MCF 10A (cell line): ENCODE measurements at regions not wholly inside any gene's neighbourhood (a gene's known extent, or its start where the extent isn't known, plus 50 kb on each side); places are given as distances from the start of the nearest gene placed in this dataset.

Experiments used
- BruUV-seq: library from RNA; stranded (reverse); fragments of 400-500 nt; replicated peaks from 2 replicates; lab custom pipeline; 2021; lab: Mats Ljungman, UMichigan
- CTCF ChIA-PET: fragments of 300-600 bp; sonication (Branson Sonifier 250); formaldehyde crosslinking; extraction: SDS; loops from one replicate; lab custom pipeline; 2021; ENCODE audit warnings: antibody characterized with exemption, inconsistent platforms; lab: Yijun Ruan, JAX
- POLR2A ChIA-PET: fragments of 300-600, 350-650 bp; sonication (Branson Sonifier 250); formaldehyde crosslinking; extraction: SDS; loops from one replicate; lab custom pipeline; 2020; ENCODE audit warnings: antibody characterized with exemption, inconsistent platforms; lab: Yijun Ruan, JAX
- DNase-seq: peaks from one replicate; pipeline ENCODE4 v3.0.0-alpha.2; 2018; ENCODE audit not compliant: unreplicated experiment
- H3K27ac Mint-ChIP-seq: one replicate; pipeline ENCODE4 v1.8.0; 2022; ENCODE audit warnings: mild to moderate bottlenecking, low read depth, mixed read lengths; ENCODE audit not compliant: unreplicated experiment
- H3K27me3 Mint-ChIP-seq: one replicate; pipeline ENCODE4 v1.8.0; 2022; ENCODE audit warnings: mixed read lengths; ENCODE audit not compliant: insufficient read depth, unreplicated experiment
- H3K36me3 Mint-ChIP-seq: one replicate; pipeline ENCODE4 v1.8.0; 2022; ENCODE audit warnings: mild to moderate bottlenecking, moderate library complexity, mixed read lengths; ENCODE audit not compliant: insufficient read depth, unreplicated experiment
- H3K4me1 Mint-ChIP-seq: one replicate; pipeline ENCODE4 v1.8.0; 2022; ENCODE audit warnings: mixed read lengths; ENCODE audit not compliant: insufficient read depth, unreplicated experiment
- H3K4me3 Mint-ChIP-seq: one replicate; pipeline ENCODE4 v1.8.0; 2022; ENCODE audit warnings: mild to moderate bottlenecking, moderate library complexity, mixed read lengths; ENCODE audit not compliant: unreplicated experiment
- H3K9me3 Mint-ChIP-seq: one replicate; pipeline ENCODE4 v1.8.0; 2022; ENCODE audit warnings: mixed read lengths; ENCODE audit not compliant: unreplicated experiment
- intact Hi-C: fragments of 100-400 bp; cut with micrococcal nuclease; formaldehyde crosslinking; loops from 2 replicates; pipeline ENCODE4 v1.14.1; 2022
- TF ChIP-seq, protein P1 (sequence below): fragments of 200-600 bp; IDR thresholded peaks from one replicate; pipeline ENCODE4 v1.8.0; 2022; ENCODE audit warnings: antibody characterized with exemption, mild to moderate bottlenecking; ENCODE audit not compliant: unreplicated experiment

DNA sequence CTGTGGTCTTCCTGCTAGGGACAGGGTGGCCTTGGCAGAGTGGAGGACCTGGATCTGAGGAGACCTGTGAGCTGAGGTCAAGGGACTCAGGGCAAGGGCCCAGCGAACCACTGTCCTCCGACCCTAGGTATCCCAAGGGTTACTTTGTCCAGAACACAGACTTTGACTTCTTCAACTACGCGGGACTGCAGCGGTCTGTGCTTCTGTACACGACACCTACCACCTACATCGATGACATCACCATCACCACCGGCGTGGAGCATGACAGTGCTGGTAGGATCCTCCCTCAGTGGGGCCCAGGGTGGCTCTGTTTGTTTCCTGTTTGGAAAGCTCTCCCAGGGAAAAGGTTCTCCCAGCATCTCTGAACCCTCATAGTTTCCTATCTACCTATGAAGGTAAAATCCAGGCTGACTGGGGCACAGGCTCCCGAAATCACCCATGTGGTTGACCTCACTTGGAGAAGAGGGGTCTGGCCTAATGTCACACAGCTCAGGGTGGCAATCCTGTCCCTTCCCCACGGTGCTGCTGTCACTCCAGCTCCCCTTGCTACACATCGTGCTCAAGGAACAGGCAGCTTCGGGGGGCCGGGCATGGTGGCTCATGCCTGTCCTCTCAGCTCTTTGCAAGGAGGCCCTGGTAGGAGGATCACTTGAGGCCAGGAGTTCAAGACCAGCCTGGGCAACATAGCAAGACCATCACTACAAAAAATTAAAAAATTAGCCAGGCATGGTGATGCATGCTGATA is 57.6 kb downstream of the ZNF727 start:
- Mint-ChIP-seq H3K4me3 (no peak overlapping the region), H3K4me1 (no peaks in the 10 kb centered on the region), H3K27ac (no peak overlapping the region), H3K27me3 (no peaks in the 10 kb centered on the region), H3K36me3 (no peaks in the 10 kb centered on the region), H3K9me3 (peaks cover 6% of the 10 kb centered on the region)
- DNase-seq: no peak
- no TSS peak for BruUV-seq
- intact Hi-C loops: no loop called here
- ChIA-PET POLR2A (no interaction called here), CTCF (no interaction called here)
- TF ChIP-seq, protein P1, sequence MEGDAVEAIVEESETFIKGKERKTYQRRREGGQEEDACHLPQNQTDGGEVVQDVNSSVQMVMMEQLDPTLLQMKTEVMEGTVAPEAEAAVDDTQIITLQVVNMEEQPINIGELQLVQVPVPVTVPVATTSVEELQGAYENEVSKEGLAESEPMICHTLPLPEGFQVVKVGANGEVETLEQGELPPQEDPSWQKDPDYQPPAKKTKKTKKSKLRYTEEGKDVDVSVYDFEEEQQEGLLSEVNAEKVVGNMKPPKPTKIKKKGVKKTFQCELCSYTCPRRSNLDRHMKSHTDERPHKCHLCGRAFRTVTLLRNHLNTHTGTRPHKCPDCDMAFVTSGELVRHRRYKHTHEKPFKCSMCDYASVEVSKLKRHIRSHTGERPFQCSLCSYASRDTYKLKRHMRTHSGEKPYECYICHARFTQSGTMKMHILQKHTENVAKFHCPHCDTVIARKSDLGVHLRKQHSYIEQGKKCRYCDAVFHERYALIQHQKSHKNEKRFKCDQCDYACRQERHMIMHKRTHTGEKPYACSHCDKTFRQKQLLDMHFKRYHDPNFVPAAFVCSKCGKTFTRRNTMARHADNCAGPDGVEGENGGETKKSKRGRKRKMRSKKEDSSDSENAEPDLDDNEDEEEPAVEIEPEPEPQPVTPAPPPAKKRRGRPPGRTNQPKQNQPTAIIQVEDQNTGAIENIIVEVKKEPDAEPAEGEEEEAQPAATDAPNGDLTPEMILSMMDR: no peak

DNA sequence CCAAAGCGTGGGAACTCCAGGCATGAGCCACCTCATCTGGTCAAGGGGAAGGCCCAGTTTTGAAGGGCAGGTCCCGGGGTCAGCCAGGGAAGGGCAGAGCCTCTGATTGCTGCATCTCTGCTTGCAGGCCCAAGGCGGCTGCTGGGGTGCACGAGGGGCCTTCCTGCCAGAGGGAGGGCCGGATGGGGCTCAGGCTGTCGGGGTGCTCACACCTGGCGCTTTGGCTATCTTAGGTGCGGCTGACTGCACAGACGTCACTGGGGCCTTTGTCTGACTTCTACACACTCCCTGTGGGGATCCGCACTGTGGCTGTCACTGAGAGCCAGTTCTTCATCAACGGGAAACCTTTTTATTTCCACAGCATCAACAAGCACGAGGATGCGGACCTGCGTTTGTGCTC is 68.7 kb downstream of the ZNF727 start:
- no peak overlapping the region for H3K27ac Mint-ChIP-seq
- no TSS peak for BruUV-seq
- DNase-seq: no peak
- H3K9me3 Mint-ChIP-seq: peaks cover 9% of the 10 kb centered on the region
- H3K4me3 Mint-ChIP-seq: no peak overlapping the region
- POLR2A ChIA-PET: no interaction called here
- CTCF ChIA-PET: no interaction called here
- intact Hi-C loops: no loop called here
- TF ChIP-seq, protein P1: no peak
- no peaks in the 10 kb centered on the region for H3K27me3 Mint-ChIP-seq
- H3K36me3 Mint-ChIP-seq: no peaks in the 10 kb centered on the region
- H3K4me1 Mint-ChIP-seq: no peaks in the 10 kb centered on the region

DNA sequence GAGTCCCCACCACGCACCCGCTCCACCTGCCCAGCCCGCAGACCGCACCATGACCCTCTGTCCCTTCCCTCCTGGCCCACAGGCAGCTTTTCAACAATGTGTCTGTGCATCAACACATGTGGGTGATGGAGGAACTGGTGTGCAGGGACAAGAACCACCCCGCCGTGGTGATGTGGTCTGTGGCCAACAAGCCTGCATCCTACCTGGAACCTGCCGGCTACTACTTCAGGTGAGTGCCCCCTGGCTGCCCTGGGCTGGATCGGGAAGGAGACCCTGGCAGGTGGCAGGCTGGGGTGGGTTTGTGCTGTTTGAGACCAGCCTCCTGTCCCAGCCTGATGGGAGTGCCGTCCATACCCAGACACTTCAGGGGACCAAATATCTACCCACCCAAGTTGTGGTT is 69.6 kb downstream of the ZNF727 start:
- H3K36me3 Mint-ChIP-seq: no peaks in the 10 kb centered on the region
- ChIA-PET CTCF (no interaction called here), POLR2A (no interaction called here)
- no peak overlapping the region for H3K4me3 Mint-ChIP-seq
- H3K27ac Mint-ChIP-seq: no peak overlapping the region
- BruUV-seq: no TSS peak
- H3K9me3 Mint-ChIP-seq: peaks cover 9% of the 10 kb centered on the region
- H3K27me3 Mint-ChIP-seq: no peaks in the 10 kb centered on the region
- intact Hi-C loops: no loop called here
- H3K4me1 Mint-ChIP-seq: no peaks in the 10 kb centered on the region
- TF ChIP-seq, protein P1: no peak
- no peak for DNase-seq

DNA sequence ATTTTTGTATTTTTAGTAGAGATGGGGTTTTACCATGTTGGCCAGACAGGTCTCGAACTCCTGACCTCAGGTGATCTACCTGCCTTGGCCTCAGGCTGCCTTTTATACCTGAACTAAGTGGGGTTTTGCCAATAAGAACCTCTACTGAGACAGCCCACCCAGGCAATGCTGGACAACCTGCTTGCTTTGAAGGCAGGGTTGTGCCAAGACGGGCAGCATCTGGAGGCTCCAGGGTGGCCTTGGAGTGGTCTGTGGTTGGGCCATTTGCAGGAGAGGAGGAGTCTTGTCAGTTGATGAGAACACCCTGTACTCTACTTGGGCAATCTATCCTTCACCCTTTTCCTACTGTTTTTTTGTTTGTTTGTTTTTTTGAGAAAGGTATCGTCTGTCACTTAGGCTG is 75.3 kb upstream of the ZNF735 start:
- DNase-seq: no peak
- Mint-ChIP-seq H3K27ac (no peak overlapping the region), H3K9me3 (peaks cover 21% of the 10 kb centered on the region), H3K36me3 (no peaks in the 10 kb centered on the region), H3K4me3 (no peak overlapping the region), H3K27me3 (no peaks in the 10 kb centered on the region), H3K4me1 (no peaks in the 10 kb centered on the region)
- ChIA-PET CTCF (interaction anchor here (0.6 kb wide), 1 partner anchor 169 kb away, joined by 5 read pairs; no protein-coding TSS in a partner anchor), POLR2A (no interaction called here)
- intact Hi-C loops: no loop called here
- BruUV-seq: no TSS peak
- TF ChIP-seq, protein P1: no peak
